HG02884 (cell line): ENCODE measurements at regions not wholly inside any gene's neighbourhood (a gene's known extent, or its start where the extent isn't known, plus 50 kb on each side); places are given as distances from the start of the nearest gene placed in this dataset.

ENCODE experiments used
- ATAC-seq: cut with Tn5 transposase; IDR thresholded peaks from one replicate; pipeline ENCODE4 v1.9.1; 2021; ENCODE audit warnings: mild to moderate bottlenecking, moderate library complexity; ENCODE audit not compliant: unreplicated experiment

GRCh38 chr17:81345228-81346089, 49.8 kb upstream of the BAHCC1 start:
- peak; percentile 41 for ATAC-seq
